ENCODE measurements at regions not wholly inside any gene's neighbourhood (a gene's known extent, or its start where the extent isn't known, plus 50 kb on each side); places are given as distances from the start of the nearest gene placed in this dataset.

GRCh38 chr11:127440616-127441015, 440.0 kb upstream of the KIRREL3 start:
- TF ChIP-seq POLR2A (IDR thresholded peaks at IDR 0.05; ENCODE audit: low read depth, low read length) (no peak), POLR2AphosphoS5 (IDR thresholded peaks at IDR 0.05; ENCODE audit: low read depth, low read length) (no peak), TAF1 (IDR thresholded peaks at IDR 0.05; ENCODE audit: borderline replicate concordance, low read depth, low read length) (no peak)
